Fibroblast of villous mesenchyme (primary cell): ENCODE measurements at regions not wholly inside any gene's neighbourhood (a gene's known extent, or its start where the extent isn't known, plus 50 kb on each side); places are given as distances from the start of the nearest gene placed in this dataset.

ENCODE experiments used
- DNase-seq: peaks from one replicate; pipeline ENCODE4 v3.0.0-alpha.2; 2010; ENCODE audit warnings: low read depth
- H3K4me3 ChIP-seq: 2 replicates; pipeline ENCODE4 v1.5.1; 2011; ENCODE audit warnings: low read depth, mild to moderate bottlenecking, low read length
- TF ChIP-seq, protein P1 (sequence below): IDR thresholded peaks from 2 replicates; pipeline ENCODE4 v1.5.1; 2012; ENCODE audit warnings: low read depth, mild to moderate bottlenecking, low read length; ENCODE audit not compliant: insufficient read depth

GRCh38 chr21:21632926-21633325 is 634.7 kb downstream of the NCAM2 start:
- TF ChIP-seq, protein P1, sequence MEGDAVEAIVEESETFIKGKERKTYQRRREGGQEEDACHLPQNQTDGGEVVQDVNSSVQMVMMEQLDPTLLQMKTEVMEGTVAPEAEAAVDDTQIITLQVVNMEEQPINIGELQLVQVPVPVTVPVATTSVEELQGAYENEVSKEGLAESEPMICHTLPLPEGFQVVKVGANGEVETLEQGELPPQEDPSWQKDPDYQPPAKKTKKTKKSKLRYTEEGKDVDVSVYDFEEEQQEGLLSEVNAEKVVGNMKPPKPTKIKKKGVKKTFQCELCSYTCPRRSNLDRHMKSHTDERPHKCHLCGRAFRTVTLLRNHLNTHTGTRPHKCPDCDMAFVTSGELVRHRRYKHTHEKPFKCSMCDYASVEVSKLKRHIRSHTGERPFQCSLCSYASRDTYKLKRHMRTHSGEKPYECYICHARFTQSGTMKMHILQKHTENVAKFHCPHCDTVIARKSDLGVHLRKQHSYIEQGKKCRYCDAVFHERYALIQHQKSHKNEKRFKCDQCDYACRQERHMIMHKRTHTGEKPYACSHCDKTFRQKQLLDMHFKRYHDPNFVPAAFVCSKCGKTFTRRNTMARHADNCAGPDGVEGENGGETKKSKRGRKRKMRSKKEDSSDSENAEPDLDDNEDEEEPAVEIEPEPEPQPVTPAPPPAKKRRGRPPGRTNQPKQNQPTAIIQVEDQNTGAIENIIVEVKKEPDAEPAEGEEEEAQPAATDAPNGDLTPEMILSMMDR: no peak
- no peak for DNase-seq

GRCh38 chr21:21661741-21662140 is 663.5 kb downstream of the NCAM2 start:
- no peak for DNase-seq
- TF ChIP-seq, protein P1: no peak
- H3K4me3 ChIP-seq: no peak overlapping the region

More at GRCh38 chr21:21632926-21633325, 634.7 kb downstream of the NCAM2 start:
- no peak overlapping the region for H3K4me3 ChIP-seq

GRCh38 chr21:21662776-21663175 is 664.6 kb downstream of the NCAM2 start:
- no peak for DNase-seq
- no peak overlapping the region for H3K4me3 ChIP-seq
- TF ChIP-seq, protein P1: no peak

- TF ChIP-seq, protein P1: no peak
- peak; percentile 57 for DNase-seq
- H3K4me3 ChIP-seq: no peak overlapping the region
Observed at GRCh38 chr21:21664871-21665270, 666.7 kb downstream of the NCAM2 start.

DNA sequence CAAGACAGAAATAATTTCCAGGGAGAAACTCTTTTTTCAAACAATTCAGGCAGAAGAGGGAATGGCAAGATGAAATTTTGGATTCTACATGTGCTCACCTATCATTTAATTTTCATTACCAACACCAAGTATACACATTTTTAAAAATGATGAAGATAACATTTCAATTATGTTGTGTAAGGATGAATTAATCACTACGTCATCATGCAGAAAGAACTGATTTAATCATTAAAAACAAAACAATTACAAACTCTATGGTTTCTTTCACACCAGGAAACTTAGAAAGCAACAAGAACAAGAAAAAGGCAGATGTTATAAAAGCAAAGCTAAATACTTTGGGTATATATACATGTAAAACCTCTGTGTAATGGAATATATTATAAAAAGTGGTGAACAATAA is 668.5 kb downstream of the NCAM2 start:
- no peak for DNase-seq
- no peak overlapping the region for H3K4me3 ChIP-seq
- TF ChIP-seq, protein P1: no peak

- TF ChIP-seq, protein P1: no peak
- no peak overlapping the region for H3K4me3 ChIP-seq
- DNase-seq: no peak
Observed at GRCh38 chr21:21668198-21668597, 670.0 kb downstream of the NCAM2 start.

DNA sequence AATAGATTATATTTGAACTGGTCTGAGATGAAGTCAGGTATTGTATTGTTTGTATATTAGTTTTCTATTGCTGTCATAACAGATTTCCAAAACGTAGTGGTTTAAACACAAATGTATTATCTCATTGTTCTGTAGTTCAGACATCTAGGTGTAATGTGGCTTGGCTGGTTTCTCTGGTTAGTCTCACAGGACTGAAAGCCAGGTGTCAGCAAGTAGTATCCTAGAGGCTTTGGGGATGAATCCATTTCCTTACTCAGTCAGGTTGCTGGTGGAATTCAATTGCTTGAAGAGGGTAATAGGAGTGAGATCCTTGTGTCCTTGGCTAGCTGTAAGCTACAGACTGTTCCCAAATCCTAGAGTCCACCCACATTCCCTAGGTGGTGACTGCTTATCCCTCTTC is 675.8 kb downstream of the NCAM2 start:
- TF ChIP-seq, protein P1: no peak
- no peak for DNase-seq

More for the DNA sequence above, 675.8 kb downstream of the NCAM2 start:
- no peak overlapping the region for H3K4me3 ChIP-seq
